Mucosa of descending colon (tissue), 3 donors: ENCODE measurements at regions not wholly inside any gene's neighbourhood (a gene's known extent, or its start where the extent isn't known, plus 50 kb on each side); places are given as distances from the start of the nearest gene placed in this dataset.

Experiments used
- ATAC-seq: fragments of 200-7000 bp; cut with Tn5 transposase; one replicate; pipeline ENCODE4 v1.9.1; 2020; ENCODE audit warnings: mild to moderate bottlenecking, moderate library complexity
- DNase-seq, 3 donors: peaks; one replicate each; pipeline ENCODE4 v3.0.0-alpha.2; 2020
- H3K36me3 ChIP-seq: fragments of 200-600 bp; one replicate; pipeline ENCODE4 v1.8.0; 2021; ENCODE audit warnings: low read depth, mild to moderate bottlenecking
- H3K4me1 ChIP-seq: fragments of 200-600 bp; one replicate; pipeline ENCODE4 v1.8.0; 2021; ENCODE audit warnings: low read depth, mild to moderate bottlenecking
- H3K4me3 ChIP-seq: fragments of 200-600 bp; one replicate; pipeline ENCODE4 v1.8.0; 2021; ENCODE audit warnings: mild to moderate bottlenecking
- H3K9me3 ChIP-seq: fragments of 200-600 bp; one replicate; pipeline ENCODE4 v1.8.0; 2021; ENCODE audit warnings: mild to moderate bottlenecking
- CTCF ChIP-seq: fragments of 200-600 bp; IDR thresholded peaks from one replicate; pipeline ENCODE4 v1.8.0; 2022; ENCODE audit warnings: antibody characterized with exemption, mild to moderate bottlenecking
- intact Hi-C, 2 donors: fragments of 100-400 bp; cut with DNase I in 1 of 2; cut with micrococcal nuclease in 1 of 2; formaldehyde crosslinking; loops; one replicate each; pipeline versions ENCODE4 v1.11.0 to v1.11.1; 2022; cut with DNase I, micrococcal nuclease
- donor health status: DM: no; HTN: no; CAD: no; lungs with moderate emphysema.
- donor health status: DM: no; HTN: no; CAD: no.
- donor health status: DM: no; HTN: yes; CAD: no.

- no peak for TF ChIP-seq CTCF
- Histone ChIP-seq H3K4me3 (no peak overlapping the region), H3K9me3 (no peaks in the 10 kb centered on the region), H3K36me3 (no peaks in the 10 kb centered on the region), H3K4me1 (no peaks in the 10 kb centered on the region)
- ATAC-seq, result no peak
- intact Hi-C loops, result no loop called here
- DNase-seq, result no peak
Measured at GRCh38 chr4:18248611-18249010, 227.1 kb upstream of the LCORL start.

DNA sequence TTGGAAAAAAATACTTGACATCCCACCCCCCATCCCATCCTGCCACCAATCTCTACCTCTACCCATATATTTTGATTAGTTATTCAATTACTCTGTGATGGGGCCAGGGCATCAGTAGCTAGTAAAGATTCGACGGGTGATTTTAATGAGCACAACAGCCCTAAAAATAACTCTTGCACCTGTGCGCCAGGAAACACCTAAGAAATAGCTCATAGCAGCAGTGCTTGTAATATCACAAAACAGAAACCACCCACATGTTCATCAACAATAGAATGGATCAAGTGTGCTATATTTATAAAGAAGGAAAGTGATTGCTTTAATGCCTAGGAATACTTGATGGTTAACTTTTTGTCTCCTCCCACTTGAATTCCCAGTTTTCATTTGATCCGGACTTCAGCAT lies 225.6 kb upstream of the LCORL start:
- no peak overlapping the region for H3K4me3 ChIP-seq
- H3K9me3 ChIP-seq, result no peaks in the 10 kb centered on the region
- no peaks in the 10 kb centered on the region for H3K36me3 ChIP-seq
- no peak for DNase-seq
- no peak for ATAC-seq
- TF ChIP-seq CTCF, result no peak
- H3K4me1 ChIP-seq, result no peaks in the 10 kb centered on the region
- intact Hi-C loops, result no loop called here

GRCh38 chr4:18242919-18243693 lies 221.6 kb upstream of the LCORL start:
- no peak for TF ChIP-seq CTCF
- Histone ChIP-seq H3K4me1 (no peaks in the 10 kb centered on the region), H3K9me3 (no peaks in the 10 kb centered on the region), H3K4me3 (no peak overlapping the region), H3K36me3 (no peaks in the 10 kb centered on the region)
- ATAC-seq (no peak), DNase-seq (no peak)
- intact Hi-C loops, result no loop called here

GRCh38 chr4:18241727-18242126 lies 220.2 kb upstream of the LCORL start:
- intact Hi-C loops, result no loop called here
- no peak for TF ChIP-seq CTCF
- Histone ChIP-seq H3K4me1 (no peaks in the 10 kb centered on the region), H3K36me3 (no peaks in the 10 kb centered on the region), H3K4me3 (no peak overlapping the region), H3K9me3 (no peaks in the 10 kb centered on the region)
- ATAC-seq (no peak), DNase-seq (no peak)

- ATAC-seq (no peak), DNase-seq (no peak)
- Histone ChIP-seq H3K4me1 (no peaks in the 10 kb centered on the region), H3K36me3 (no peaks in the 10 kb centered on the region), H3K9me3 (peaks cover 4% of the 10 kb centered on the region), H3K4me3 (no peak overlapping the region)
- intact Hi-C loops, result no loop called here
- TF ChIP-seq CTCF, result no peak
Measured at GRCh38 chr4:18234108-18234507, 212.6 kb upstream of the LCORL start.

DNA sequence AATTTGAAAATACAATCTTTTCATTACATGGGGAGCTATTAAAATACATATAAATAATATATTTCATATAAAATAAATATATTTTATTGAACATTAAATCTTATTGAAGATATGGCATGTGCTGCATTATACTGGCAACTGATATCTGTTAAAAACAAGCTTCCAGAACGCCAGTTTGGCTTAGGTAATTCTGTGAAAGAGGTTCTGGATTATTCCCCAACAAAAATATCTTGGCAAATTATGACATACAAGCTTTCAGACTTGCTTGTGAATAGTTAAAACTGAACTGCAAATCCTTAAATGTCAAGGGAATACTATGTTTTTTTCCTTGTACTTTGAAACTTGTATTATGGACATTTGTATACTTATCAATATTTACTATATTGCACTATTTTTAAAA lies 210.2 kb upstream of the LCORL start:
- TF ChIP-seq CTCF, result no peak
- ATAC-seq (no peak), DNase-seq (no peak)
- no peaks in the 10 kb centered on the region for H3K36me3 ChIP-seq
- H3K9me3 ChIP-seq, result peaks cover 4% of the 10 kb centered on the region
- no peak overlapping the region for H3K4me3 ChIP-seq
- intact Hi-C loops, result no loop called here
- H3K4me1 ChIP-seq, result no peaks in the 10 kb centered on the region
